GM12892 (cell line): ENCODE measurements at regions not wholly inside any gene's neighbourhood (a gene's known extent, or its start where the extent isn't known, plus 50 kb on each side); places are given as distances from the start of the nearest gene placed in this dataset.

Source experiments
- POLR2A ChIP-seq: IDR thresholded peaks from 2 replicates; pipeline ENCODE4 v1.6.1; 2011; ENCODE audit warnings: low read depth, low read length, control low read depth
- POLR2AphosphoS5 ChIP-seq: IDR thresholded peaks from 2 replicates; pipeline ENCODE4 v1.6.1; 2011; ENCODE audit warnings: low read depth, low read length, control low read depth
- TAF1 ChIP-seq: IDR thresholded peaks from 2 replicates; pipeline ENCODE4 v1.6.1; 2011; ENCODE audit warnings: low read depth, mild to moderate bottlenecking, control low read depth, low read length, borderline replicate concordance

GRCh38 chr5:74971947-74972460 is 80.4 kb downstream of the GCNT4 start:
- TF ChIP-seq POLR2A (no peak), TAF1 (no peak), POLR2AphosphoS5 (no peak)
